HEK293 (cell line): ENCODE measurements at regions not wholly inside any gene's neighbourhood (a gene's known extent, or its start where the extent isn't known, plus 50 kb on each side); places are given as distances from the start of the nearest gene placed in this dataset.
"Not testable (repeated sequence)": the region's sequence is repeated elsewhere in the genome, so short reads cannot be mapped to it uniquely, and the experiment has no call there.

Source experiments
- CTCF ChIA-PET: fragments of 350-600 bp; formaldehyde crosslinking; extraction: SDS; loops from one replicate; lab custom pipeline; 2021; ENCODE audit warnings: antibody characterized with exemption; lab: Yijun Ruan, JAX
- POLR2A ChIA-PET: fragments of 300-600 bp; formaldehyde crosslinking; extraction: SDS; loops from one replicate; lab custom pipeline; 2020; ENCODE audit warnings: antibody characterized with exemption, inconsistent platforms; lab: Yijun Ruan, JAX
- H3K27ac ChIP-seq: fragments of 200-500 bp; sonication (Bioruptor generic); 2 replicates; pipeline ENCODE4 v1.5.1; 2014; ENCODE audit warnings: low read depth, low read length, control low read depth, inconsistent platforms; ENCODE audit errors: extremely low read depth
- H3K36me3 ChIP-seq, 2 experiments: fragments of 200-500 bp in 1 of 2; sonication (Bioruptor generic) in 1 of 2; 1 replicate in 1 of 2; 2 replicates in 1 of 2; pipeline ENCODE4 v1.5.1; 2014 to 2017; ENCODE audit warnings: inconsistent platforms in 2 of 2, low read length in 2 of 2; ENCODE audit not compliant: control insufficient read depth in 2 of 2, insufficient read depth in 1 of 2
- H3K4me1 ChIP-seq: fragments of 200-500 bp; sonication (Bioruptor generic); 2 replicates; pipeline ENCODE4 v1.5.1; 2014; ENCODE audit warnings: mild to moderate bottlenecking, low read length, inconsistent platforms; ENCODE audit not compliant: control insufficient read depth, insufficient read depth
- H3K4me3 ChIP-seq: 2 replicates; pipeline ENCODE4 v1.5.1; 2011; ENCODE audit warnings: low read depth, mild to moderate bottlenecking, control low read depth, low read length, moderate library complexity
- H3K9me3 ChIP-seq: fragments of 200-500 bp; sonication (Bioruptor generic); 2 replicates; pipeline ENCODE4 v1.5.1; 2014; ENCODE audit warnings: low read depth, low read length, inconsistent platforms; ENCODE audit not compliant: control insufficient read depth, insufficient read depth
- OSR2 ChIP-seq: fragments of 450-650 bp; formaldehyde crosslinking; IDR thresholded peaks from 2 replicates; pipeline ENCODE4 v1.5.1; 2016; ENCODE audit warnings: missing biosample characterization, missing genetic modification characterization
- OVOL3 ChIP-seq: fragments of 450-650 bp; formaldehyde crosslinking; IDR thresholded peaks from 2 replicates; pipeline ENCODE4 v1.5.1; 2016; ENCODE audit warnings: missing biosample characterization, missing genetic modification characterization
- PBX3 ChIP-seq: sonication (generic); formaldehyde crosslinking; IDR thresholded peaks from 2 replicates; pipeline ENCODE4 v1.8.1; 2022; ENCODE audit warnings: mild to moderate bottlenecking, moderate library complexity, missing genetic modification reagents
- PRDM10 ChIP-seq: fragments of 450-650 bp; formaldehyde crosslinking; IDR thresholded peaks from 2 replicates; pipeline ENCODE4 v1.5.1; 2016; ENCODE audit warnings: missing biosample characterization, missing genetic modification characterization
- ZFHX2 ChIP-seq: fragments of 450-650 bp; formaldehyde crosslinking; conservative IDR thresholded peaks from 2 replicates; pipeline ENCODE4 v1.5.1; 2016; ENCODE audit warnings: missing biosample characterization, missing genetic modification characterization
- ZNF10 ChIP-seq: fragments of 450-650 bp; formaldehyde crosslinking; IDR thresholded peaks from 2 replicates; pipeline ENCODE4 v1.5.1; 2017; ENCODE audit warnings: missing biosample characterization, missing genetic modification characterization
- ZNF423 ChIP-seq: fragments of 450-650 bp; formaldehyde crosslinking; IDR thresholded peaks from 2 replicates; pipeline ENCODE4 v1.5.1; 2016; ENCODE audit warnings: missing biosample characterization, missing genetic modification characterization
- ZNF473 ChIP-seq: fragments of 450-650 bp; formaldehyde crosslinking; IDR thresholded peaks from 2 replicates; pipeline ENCODE4 v1.5.1; 2017; ENCODE audit warnings: missing biosample characterization, missing genetic modification characterization
- ZNF558 ChIP-seq: fragments of 450-650 bp; formaldehyde crosslinking; IDR thresholded peaks from 2 replicates; pipeline ENCODE4 v1.5.1; 2016; ENCODE audit warnings: missing biosample characterization, missing genetic modification characterization
- ZNF596 ChIP-seq: fragments of 450-650 bp; IDR thresholded peaks from 2 replicates; pipeline ENCODE4 v1.5.0; 2018; ENCODE audit warnings: missing biosample characterization, mild to moderate bottlenecking, missing genetic modification characterization, moderate library complexity
- ZNF600 ChIP-seq: fragments of 450-650 bp; formaldehyde crosslinking; IDR thresholded peaks from 2 replicates; pipeline ENCODE4 v1.5.1; 2016; ENCODE audit warnings: missing biosample characterization, missing genetic modification characterization
- ZNF626 ChIP-seq: fragments of 450-650 bp; sonication (Bioruptor Pico); formaldehyde crosslinking; IDR thresholded peaks from 2 replicates; pipeline ENCODE4 v1.5.1; 2018; ENCODE audit warnings: missing biosample characterization, missing genetic modification characterization, inconsistent platforms
- ZNF664 ChIP-seq: fragments of 450-650 bp; formaldehyde crosslinking; IDR thresholded peaks from 2 replicates; pipeline ENCODE4 v1.5.1; 2016; ENCODE audit warnings: missing biosample characterization, missing genetic modification characterization
- TF ChIP-seq, protein P1 (sequence below): fragments of 450-650 bp; formaldehyde crosslinking; IDR thresholded peaks from 2 replicates; pipeline ENCODE4 v1.5.1; 2016; ENCODE audit warnings: missing biosample characterization, missing genetic modification characterization
- TF ChIP-seq, protein P2 (sequence below): fragments of 450-650 bp; formaldehyde crosslinking; IDR thresholded peaks from 2 replicates; pipeline ENCODE4 v1.5.1; 2017; ENCODE audit warnings: missing biosample characterization, missing genetic modification characterization
- TF ChIP-seq, protein P3 (sequence below): fragments of 450-650 bp; formaldehyde crosslinking; IDR thresholded peaks from 2 replicates; pipeline ENCODE4 v1.5.1; 2016; ENCODE audit warnings: missing biosample characterization, missing genetic modification characterization

DNA sequence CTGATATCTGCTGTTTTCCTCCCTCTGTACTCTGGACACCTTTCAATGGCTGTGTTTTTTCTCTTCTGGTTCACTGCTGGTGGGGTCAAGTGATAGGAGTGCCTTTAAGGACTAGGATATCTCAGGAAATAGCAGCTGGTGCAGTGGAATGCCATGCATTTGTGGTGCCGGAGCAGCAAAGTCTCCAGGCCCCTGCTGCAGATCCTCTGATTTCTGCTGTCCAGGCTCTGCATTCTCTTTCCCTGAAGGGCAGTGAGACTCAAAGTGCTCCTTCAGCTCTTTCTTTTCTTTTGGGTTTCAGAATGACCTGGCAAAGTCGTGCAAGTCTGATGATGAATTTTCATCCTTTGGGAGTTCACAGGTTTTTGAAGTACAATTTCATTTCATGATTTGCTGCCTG lies 774.3 kb downstream of the FAM181B start:
- Histone ChIP-seq H3K36me3 (no peaks in the 10 kb centered on the region), H3K4me3 (no peak overlapping the region), H3K9me3 (no peaks in the 10 kb centered on the region), H3K4me1 (no peaks in the 10 kb centered on the region), H3K27ac (no peak overlapping the region)
- POLR2A ChIA-PET = no interaction called here
- CTCF ChIA-PET = interaction anchor here (0.6 to 0.9 kb wide), 3 partner anchors 10 to 2000 kb away, joined by 3 to 6 read pairs (median 3); no protein-coding TSS in a partner anchor
- no peak for TF ChIP-seq ZNF596 (tag by site-specific recombination)
- TF ChIP-seq OVOL3 (tag by site-specific recombination) = no peak
- no peak for TF ChIP-seq ZNF10 (tag by site-specific recombination)
- TF ChIP-seq ZNF664 (tag by site-specific recombination) = no peak
- no peak for TF ChIP-seq ZNF558 (tag by site-specific recombination)
- no peak for TF ChIP-seq ZNF626 (tag by site-specific recombination)
- TF ChIP-seq, protein P1, sequence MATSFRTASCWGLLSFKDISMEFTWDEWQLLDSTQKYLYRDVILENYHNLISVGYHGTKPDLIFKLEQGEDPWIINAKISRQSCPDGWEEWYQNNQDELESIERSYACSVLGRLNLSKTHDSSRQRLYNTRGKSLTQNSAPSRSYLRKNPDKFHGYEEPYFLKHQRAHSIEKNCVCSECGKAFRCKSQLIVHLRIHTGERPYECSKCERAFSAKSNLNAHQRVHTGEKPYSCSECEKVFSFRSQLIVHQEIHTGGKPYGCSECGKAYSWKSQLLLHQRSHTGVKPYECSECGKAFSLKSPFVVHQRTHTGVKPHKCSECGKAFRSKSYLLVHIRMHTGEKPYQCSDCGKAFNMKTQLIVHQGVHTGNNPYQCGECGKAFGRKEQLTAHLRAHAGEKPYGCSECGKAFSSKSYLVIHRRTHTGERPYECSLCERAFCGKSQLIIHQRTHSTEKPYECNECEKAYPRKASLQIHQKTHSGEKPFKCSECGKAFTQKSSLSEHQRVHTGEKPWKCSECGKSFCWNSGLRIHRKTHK (tag by site-specific recombination) = no peak
- TF ChIP-seq PBX3 = no peak
- TF ChIP-seq ZNF473 (tag by site-specific recombination) = no peak
- TF ChIP-seq OSR2 (tag by site-specific recombination) = no peak

- H3K4me3 ChIP-seq, H3K36me3 ChIP-seq, CTCF ChIA-PET, H3K9me3 ChIP-seq, H3K4me1 ChIP-seq, H3K27ac ChIP-seq, POLR2A ChIA-PET: not testable (repeated sequence)
Observed at GRCh38 chr11:81954301-81954700, 779.4 kb downstream of the FAM181B start.

DNA sequence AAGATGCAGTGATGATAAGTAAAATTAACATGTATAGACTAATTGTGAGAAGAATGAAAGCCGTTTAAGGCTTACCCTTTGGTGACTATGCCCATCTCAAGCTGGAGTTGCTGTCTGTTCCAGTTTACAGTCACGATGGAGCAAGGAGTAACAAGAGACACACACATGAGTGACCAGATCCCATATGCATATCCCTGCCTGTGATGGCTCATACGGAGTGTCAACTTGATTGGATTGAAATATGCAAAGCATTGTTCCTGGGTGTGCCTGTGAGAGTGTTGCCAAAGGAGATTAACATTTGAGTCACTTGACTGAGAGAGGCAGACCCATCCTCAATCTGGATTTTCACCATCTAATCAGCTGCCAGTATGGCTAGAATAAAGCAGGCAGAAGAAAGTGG lies 786.8 kb downstream of the FAM181B start:
- H3K36me3 ChIP-seq = no peaks in the 10 kb centered on the region
- H3K9me3 ChIP-seq = no peaks in the 10 kb centered on the region
- POLR2A ChIA-PET = no interaction called here
- H3K4me1 ChIP-seq = no peaks in the 10 kb centered on the region
- H3K4me3 ChIP-seq = no peak overlapping the region
- CTCF ChIA-PET = no interaction called here
- TF ChIP-seq ZFHX2 (tag by site-specific recombination) (no peak), ZNF600 (tag by site-specific recombination) (no peak), ZNF423 (tag by site-specific recombination) (no peak), OSR2 (tag by site-specific recombination) (no peak), PRDM10 (tag by site-specific recombination) (no peak)
- TF ChIP-seq, protein P2, sequence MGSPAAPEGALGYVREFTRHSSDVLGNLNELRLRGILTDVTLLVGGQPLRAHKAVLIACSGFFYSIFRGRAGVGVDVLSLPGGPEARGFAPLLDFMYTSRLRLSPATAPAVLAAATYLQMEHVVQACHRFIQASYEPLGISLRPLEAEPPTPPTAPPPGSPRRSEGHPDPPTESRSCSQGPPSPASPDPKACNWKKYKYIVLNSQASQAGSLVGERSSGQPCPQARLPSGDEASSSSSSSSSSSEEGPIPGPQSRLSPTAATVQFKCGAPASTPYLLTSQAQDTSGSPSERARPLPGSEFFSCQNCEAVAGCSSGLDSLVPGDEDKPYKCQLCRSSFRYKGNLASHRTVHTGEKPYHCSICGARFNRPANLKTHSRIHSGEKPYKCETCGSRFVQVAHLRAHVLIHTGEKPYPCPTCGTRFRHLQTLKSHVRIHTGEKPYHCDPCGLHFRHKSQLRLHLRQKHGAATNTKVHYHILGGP = no peak
- TF ChIP-seq, protein P3, sequence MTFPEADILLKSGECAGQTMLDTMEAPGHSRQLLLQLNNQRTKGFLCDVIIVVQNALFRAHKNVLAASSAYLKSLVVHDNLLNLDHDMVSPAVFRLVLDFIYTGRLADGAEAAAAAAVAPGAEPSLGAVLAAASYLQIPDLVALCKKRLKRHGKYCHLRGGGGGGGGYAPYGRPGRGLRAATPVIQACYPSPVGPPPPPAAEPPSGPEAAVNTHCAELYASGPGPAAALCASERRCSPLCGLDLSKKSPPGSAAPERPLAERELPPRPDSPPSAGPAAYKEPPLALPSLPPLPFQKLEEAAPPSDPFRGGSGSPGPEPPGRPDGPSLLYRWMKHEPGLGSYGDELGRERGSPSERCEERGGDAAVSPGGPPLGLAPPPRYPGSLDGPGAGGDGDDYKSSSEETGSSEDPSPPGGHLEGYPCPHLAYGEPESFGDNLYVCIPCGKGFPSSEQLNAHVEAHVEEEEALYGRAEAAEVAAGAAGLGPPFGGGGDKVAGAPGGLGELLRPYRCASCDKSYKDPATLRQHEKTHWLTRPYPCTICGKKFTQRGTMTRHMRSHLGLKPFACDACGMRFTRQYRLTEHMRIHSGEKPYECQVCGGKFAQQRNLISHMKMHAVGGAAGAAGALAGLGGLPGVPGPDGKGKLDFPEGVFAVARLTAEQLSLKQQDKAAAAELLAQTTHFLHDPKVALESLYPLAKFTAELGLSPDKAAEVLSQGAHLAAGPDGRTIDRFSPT (tag by site-specific recombination) = no peak
- no peak overlapping the region for H3K27ac ChIP-seq
